ENCODE measurements at regions not wholly inside any gene's neighbourhood (a gene's known extent, or its start where the extent isn't known, plus 50 kb on each side); places are given as distances from the start of the nearest gene placed in this dataset.

DNA sequence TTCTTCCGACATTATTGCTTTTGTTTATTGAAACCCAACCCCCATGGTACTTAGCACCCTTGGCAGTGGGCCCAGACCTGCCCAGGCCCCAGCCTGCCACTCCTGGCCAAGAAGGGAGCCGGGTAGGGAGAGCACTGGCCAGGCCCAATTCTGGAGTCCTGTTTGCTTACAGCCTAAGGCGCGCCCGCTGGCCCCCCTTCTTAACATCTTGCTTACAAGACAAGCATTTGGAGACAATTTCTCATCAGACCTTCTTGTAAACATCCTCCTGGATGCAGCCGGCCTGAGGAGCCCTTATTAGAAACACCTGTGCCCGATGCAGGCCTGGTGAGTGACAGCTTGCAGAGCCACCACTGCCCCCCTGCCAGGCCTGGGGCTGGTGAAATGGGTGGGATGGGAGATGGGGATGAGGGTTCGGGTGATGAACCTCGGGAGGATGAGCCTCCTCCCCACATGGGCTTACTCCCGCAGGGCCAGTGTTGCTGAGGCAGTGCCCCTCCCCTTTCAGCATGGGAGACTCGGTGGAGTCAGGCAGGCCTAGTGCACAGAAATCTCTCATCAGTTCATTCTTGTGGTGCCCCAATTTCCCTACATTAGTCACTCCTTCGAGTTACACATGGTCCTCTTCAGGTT lies 217.5 kb downstream of the CYP26B1 start:
- H3K27me3 ChIP-seq (ENCODE audit: insufficient read depth, low read depth), result no peaks in the 10 kb centered on the region
- H3K36me3 ChIP-seq (ENCODE audit: insufficient read depth), result no peaks in the 10 kb centered on the region
- H4K20me1 ChIP-seq (ENCODE audit: insufficient read depth), result no peaks in the 10 kb centered on the region
- H3K9ac ChIP-seq, result no peak overlapping the region
- no peak overlapping the region for H3K4me3 ChIP-seq (IDR thresholded peaks at IDR 0.05; ENCODE audit: insufficient read depth, low read depth, low read length)
- TF ChIP-seq, protein P1, sequence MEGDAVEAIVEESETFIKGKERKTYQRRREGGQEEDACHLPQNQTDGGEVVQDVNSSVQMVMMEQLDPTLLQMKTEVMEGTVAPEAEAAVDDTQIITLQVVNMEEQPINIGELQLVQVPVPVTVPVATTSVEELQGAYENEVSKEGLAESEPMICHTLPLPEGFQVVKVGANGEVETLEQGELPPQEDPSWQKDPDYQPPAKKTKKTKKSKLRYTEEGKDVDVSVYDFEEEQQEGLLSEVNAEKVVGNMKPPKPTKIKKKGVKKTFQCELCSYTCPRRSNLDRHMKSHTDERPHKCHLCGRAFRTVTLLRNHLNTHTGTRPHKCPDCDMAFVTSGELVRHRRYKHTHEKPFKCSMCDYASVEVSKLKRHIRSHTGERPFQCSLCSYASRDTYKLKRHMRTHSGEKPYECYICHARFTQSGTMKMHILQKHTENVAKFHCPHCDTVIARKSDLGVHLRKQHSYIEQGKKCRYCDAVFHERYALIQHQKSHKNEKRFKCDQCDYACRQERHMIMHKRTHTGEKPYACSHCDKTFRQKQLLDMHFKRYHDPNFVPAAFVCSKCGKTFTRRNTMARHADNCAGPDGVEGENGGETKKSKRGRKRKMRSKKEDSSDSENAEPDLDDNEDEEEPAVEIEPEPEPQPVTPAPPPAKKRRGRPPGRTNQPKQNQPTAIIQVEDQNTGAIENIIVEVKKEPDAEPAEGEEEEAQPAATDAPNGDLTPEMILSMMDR (conservative IDR thresholded peaks at IDR 0.05; ENCODE audit: low read depth, low read length), result no peak
- H3K27ac ChIP-seq, result no peak overlapping the region
- no peak overlapping the region for H3K4me2 ChIP-seq
- no peaks in the 10 kb centered on the region for H3K4me1 ChIP-seq (ENCODE audit: low read depth, poor library complexity, severe bottlenecking)
- H2AFZ ChIP-seq (ENCODE audit: low read depth), result no peak overlapping the region
- no peaks in the 10 kb centered on the region for H3K79me2 ChIP-seq (ENCODE audit: insufficient read depth, low read depth)

DNA sequence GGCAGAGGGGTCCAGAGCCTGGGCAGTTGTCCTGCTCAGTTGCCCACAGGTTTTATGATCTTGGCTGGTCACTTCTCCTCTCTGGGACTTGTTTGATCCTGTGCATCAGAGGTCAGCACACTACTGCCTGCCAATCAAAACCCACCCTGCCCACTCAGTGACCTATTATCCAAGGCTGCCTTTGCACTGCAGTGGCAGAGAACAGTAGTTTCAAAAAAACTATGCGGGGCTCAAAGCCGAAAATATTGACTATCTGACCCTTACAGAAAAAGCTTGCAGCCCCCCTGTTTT lies 218.2 kb downstream of the CYP26B1 start:
- no peak overlapping the region for H3K4me3 ChIP-seq (IDR thresholded peaks at IDR 0.05; ENCODE audit: insufficient read depth, low read depth, low read length)
- no peak overlapping the region for H3K27ac ChIP-seq
- no peak overlapping the region for H3K9ac ChIP-seq
- no peaks in the 10 kb centered on the region for H3K79me2 ChIP-seq (ENCODE audit: insufficient read depth, low read depth)
- no peak overlapping the region for H2AFZ ChIP-seq (ENCODE audit: low read depth)
- TF ChIP-seq, protein P1 (conservative IDR thresholded peaks at IDR 0.05; ENCODE audit: low read depth, low read length), result no peak
- no peaks in the 10 kb centered on the region for H3K27me3 ChIP-seq (ENCODE audit: insufficient read depth, low read depth)
- H3K4me1 ChIP-seq (ENCODE audit: low read depth, poor library complexity, severe bottlenecking), result no peaks in the 10 kb centered on the region
- H4K20me1 ChIP-seq (ENCODE audit: insufficient read depth), result no peaks in the 10 kb centered on the region
- H3K36me3 ChIP-seq (ENCODE audit: insufficient read depth), result no peaks in the 10 kb centered on the region
- no peak overlapping the region for H3K4me2 ChIP-seq

DNA sequence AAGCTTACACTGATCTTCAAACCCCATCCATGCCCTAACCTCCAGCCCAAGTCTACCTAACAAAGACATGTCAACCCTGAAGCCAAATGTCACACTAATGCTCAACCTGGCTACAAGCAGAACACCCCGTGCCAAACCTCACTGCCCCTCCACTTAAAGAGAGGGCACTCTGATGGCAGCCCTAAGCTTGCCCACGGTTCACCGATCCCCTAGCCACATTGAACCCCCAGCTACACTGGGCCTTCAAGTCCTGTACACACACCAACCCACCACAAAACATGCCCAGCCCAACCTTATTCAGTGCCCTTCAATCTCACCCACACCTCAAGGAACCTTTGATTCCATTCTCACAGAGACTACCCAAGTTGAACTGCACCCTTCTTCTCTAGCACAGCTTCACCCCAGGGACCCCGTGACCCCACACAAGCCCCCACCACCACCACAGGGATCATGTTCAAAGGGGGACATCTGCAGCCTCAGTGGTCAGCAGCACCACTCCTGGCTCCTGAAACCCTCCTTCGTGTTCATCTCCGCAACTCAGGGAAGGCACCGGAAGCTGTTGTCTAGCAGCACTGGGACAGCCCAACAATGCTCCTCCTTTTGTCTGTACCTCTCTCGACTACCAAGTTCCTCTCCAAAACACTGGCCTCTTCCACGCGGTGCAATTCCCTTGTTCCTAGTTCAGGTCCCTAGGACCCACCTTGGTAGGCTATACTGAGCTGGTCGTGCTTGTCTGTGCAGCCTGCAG lies 218.8 kb downstream of the CYP26B1 start:
- no peak overlapping the region for H3K4me2 ChIP-seq
- no peaks in the 10 kb centered on the region for H3K36me3 ChIP-seq (ENCODE audit: insufficient read depth)
- no peak overlapping the region for H3K4me3 ChIP-seq (IDR thresholded peaks at IDR 0.05; ENCODE audit: insufficient read depth, low read depth, low read length)
- no peaks in the 10 kb centered on the region for H4K20me1 ChIP-seq (ENCODE audit: insufficient read depth)
- no peak overlapping the region for H3K27ac ChIP-seq
- no peaks in the 10 kb centered on the region for H3K4me1 ChIP-seq (ENCODE audit: low read depth, poor library complexity, severe bottlenecking)
- TF ChIP-seq, protein P1 (conservative IDR thresholded peaks at IDR 0.05; ENCODE audit: low read depth, low read length), result no peak
- no peaks in the 10 kb centered on the region for H3K27me3 ChIP-seq (ENCODE audit: insufficient read depth, low read depth)
- H2AFZ ChIP-seq (ENCODE audit: low read depth), result no peak overlapping the region
- no peak overlapping the region for H3K9ac ChIP-seq
- H3K79me2 ChIP-seq (ENCODE audit: insufficient read depth, low read depth), result no peaks in the 10 kb centered on the region

DNA sequence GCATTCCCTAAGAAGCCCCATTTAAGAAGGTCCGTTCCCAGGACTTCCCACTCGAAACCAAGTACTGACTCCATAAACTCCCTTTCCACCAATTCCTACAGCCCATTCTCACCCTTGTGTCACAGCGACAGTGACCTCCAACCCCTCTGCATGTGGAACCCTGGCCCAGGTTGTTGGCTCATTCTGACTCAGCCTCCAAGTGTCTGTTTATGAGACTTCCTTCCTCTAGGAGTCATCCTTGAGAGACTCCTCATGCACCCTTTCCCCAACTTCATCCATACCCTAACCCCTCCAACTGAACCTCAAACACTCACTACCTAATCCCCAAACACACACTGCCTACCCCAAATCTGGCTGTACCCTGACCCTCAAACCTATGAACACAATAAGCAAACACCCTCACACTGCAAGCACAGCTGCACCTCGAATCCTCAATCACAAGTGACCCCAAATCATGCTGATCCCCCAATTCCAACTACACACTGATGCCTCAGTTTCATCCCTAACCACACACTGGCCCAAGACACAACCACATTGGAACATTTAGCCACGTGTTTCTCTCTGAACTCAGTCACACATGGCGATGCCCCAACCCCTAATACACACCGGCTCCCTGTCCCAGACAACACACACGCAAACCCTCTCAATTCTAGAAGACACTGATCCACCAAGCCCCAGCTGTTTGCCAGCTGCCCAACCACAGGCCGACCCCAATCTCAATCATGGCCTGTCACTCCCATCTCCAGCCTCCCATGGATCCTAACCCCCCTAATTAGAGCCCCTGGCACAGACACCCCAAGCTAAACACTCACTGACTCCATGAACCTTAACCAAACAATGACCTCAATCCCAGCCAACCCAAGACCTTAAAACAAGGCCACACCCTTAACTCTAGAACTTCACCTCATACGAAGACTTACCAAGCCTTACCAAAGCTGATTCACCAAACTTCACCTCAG lies 219.6 kb downstream of the CYP26B1 start:
- H3K79me2 ChIP-seq (ENCODE audit: insufficient read depth, low read depth), result no peaks in the 10 kb centered on the region

More for the DNA sequence above, 219.6 kb downstream of the CYP26B1 start:
- Histone ChIP-seq H2AFZ (ENCODE audit: low read depth) (no peak overlapping the region), H4K20me1 (ENCODE audit: insufficient read depth) (no peaks in the 10 kb centered on the region), H3K9ac (no peak overlapping the region), H3K4me2 (no peak overlapping the region), H3K27ac (no peak overlapping the region), H3K27me3 (ENCODE audit: insufficient read depth, low read depth) (no peaks in the 10 kb centered on the region), H3K4me1 (ENCODE audit: low read depth, poor library complexity, severe bottlenecking) (no peaks in the 10 kb centered on the region), H3K4me3 (IDR thresholded peaks at IDR 0.05; ENCODE audit: insufficient read depth, low read depth, low read length) (no peak overlapping the region), H3K36me3 (ENCODE audit: insufficient read depth) (no peaks in the 10 kb centered on the region)
- TF ChIP-seq, protein P1 (conservative IDR thresholded peaks at IDR 0.05; ENCODE audit: low read depth, low read length), result no peak
